B cell (primary cell): ENCODE measurements at regions not wholly inside any gene's neighbourhood (a gene's known extent, or its start where the extent isn't known, plus 50 kb on each side); places are given as distances from the start of the nearest gene placed in this dataset.

Experiments used
- ATAC-seq: fragments of 200-7000 bp; cut with Tn5 transposase; one replicate; pipeline ENCODE4 v1.10.0; 2021; ENCODE audit warnings: low read depth, mild to moderate bottlenecking, moderate number of reproducible peaks, moderate library complexity
- CTCF ChIA-PET: fragments of 350-600 bp; sonication (Branson Sonifier 250); formaldehyde crosslinking; loops from one replicate; lab custom pipeline; 2021; ENCODE audit warnings: antibody characterized with exemption, inconsistent platforms; lab: Charles Lee
- POLR2A ChIA-PET: fragments of 350-600 bp; sonication (Branson Sonifier 250); formaldehyde crosslinking; loops from one replicate; lab custom pipeline; 2021; ENCODE audit warnings: antibody characterized with exemption; lab: Charles Lee
- DNase-seq: peaks from one replicate; pipeline ENCODE4 v3.0.0; 2013
- H2AFZ ChIP-seq: 2 replicates; pipeline ENCODE4 v1.6.1; 2012; ENCODE audit warnings: mild to moderate bottlenecking, low read depth, low read length; ENCODE audit not compliant: insufficient read depth, poor library complexity, severe bottlenecking
- H3K27ac ChIP-seq, 2 donors: 1 replicate in 1 of 2; 2 replicates in 1 of 2; pipeline ENCODE4 v1.5.1; 2012 to 2013; ENCODE audit warnings: low read length in 2 of 2, mild to moderate bottlenecking in 2 of 2, moderate library complexity in 1 of 2
- H3K27me3 ChIP-seq, 4 experiments: fragments of 200-600 bp in 1 of 4; sonication (generic) in 1 of 4; replicated peaks in 1 of 4; 1 replicate in 2 of 4; 2 replicates in 2 of 4; pipeline versions ENCODE4 v1.6.1 to v1.7.0; 2013 to 2016; ENCODE audit warnings: low read length in 3 of 4, mild to moderate bottlenecking in 2 of 4, mixed read lengths in 1 of 4, moderate library complexity in 1 of 4; ENCODE audit not compliant: insufficient read depth in 4 of 4, control insufficient read depth in 3 of 4; ENCODE audit errors: control extremely low read depth in 1 of 4
- H3K36me3 ChIP-seq, 2 experiments: replicated peaks in 1 of 2; 1 replicate in 1 of 2; 2 replicates in 1 of 2; pipeline versions ENCODE4 v1.6.1 to v1.7.1; 2013; ENCODE audit warnings: low read length in 1 of 2; ENCODE audit not compliant: insufficient read depth in 2 of 2, control insufficient read depth in 1 of 2; ENCODE audit errors: control extremely low read depth in 1 of 2, extremely low read depth in 1 of 2
- H3K4me1 ChIP-seq, 2 donors: fragments of 200-600 bp in 1 of 2; sonication (generic) in 1 of 2; 1 replicate in 1 of 2; 2 replicates in 1 of 2; pipeline versions ENCODE4 v1.5.1 to v1.6.1; 2013 to 2017; ENCODE audit warnings: low read length in 2 of 2; ENCODE audit not compliant: control insufficient read depth in 2 of 2, insufficient read depth in 2 of 2
- H3K4me2 ChIP-seq: replicated peaks from 2 replicates; pipeline ENCODE3; 2012; ENCODE audit warnings: mild to moderate bottlenecking, low read depth, low read length; ENCODE audit not compliant: poor library complexity, severe bottlenecking
- H3K4me3 ChIP-seq, 5 experiments: fragments of 200-600 bp in 1 of 5; sonication (generic) in 1 of 5; 1 replicate in 3 of 5; 2 replicates in 2 of 5; pipeline versions ENCODE4 v1.5.1 to v1.7.0; 2011 to 2016; ENCODE audit warnings: low read length in 4 of 5, mild to moderate bottlenecking in 4 of 5, low read depth in 2 of 5, control low read depth in 1 of 5, moderate library complexity in 1 of 5; ENCODE audit not compliant: insufficient read depth in 1 of 5; ENCODE audit errors: control extremely low read depth in 1 of 5, extremely low read depth in 1 of 5
- H3K79me2 ChIP-seq: fragments of 200-600 bp; sonication (generic); one replicate; pipeline ENCODE4 v1.6.0; 2016; ENCODE audit warnings: low read length; ENCODE audit not compliant: control insufficient read depth, insufficient read depth
- H3K9ac ChIP-seq: fragments of 200-600 bp; sonication (generic); 2 replicates; pipeline ENCODE4 v1.6.1; 2017; ENCODE audit warnings: mild to moderate bottlenecking, low read length, moderate library complexity
- H3K9me3 ChIP-seq, 3 donors: one replicate each; pipeline versions ENCODE4 v1.6.1 to v1.7.1; 2013; ENCODE audit warnings: low read length in 2 of 3; ENCODE audit not compliant: control insufficient read depth in 2 of 3, insufficient read depth in 1 of 3; ENCODE audit errors: control extremely low read depth in 1 of 3
- H4K20me1 ChIP-seq: 2 replicates; pipeline ENCODE4 v1.6.0; 2012; ENCODE audit warnings: mild to moderate bottlenecking, low read length; ENCODE audit not compliant: insufficient read depth, control insufficient read depth, poor library complexity, severe bottlenecking
- H3K27ac Mint-ChIP-seq: one replicate; pipeline ENCODE4 v1.8.0; 2021; ENCODE audit warnings: mixed read lengths
- H3K27me3 Mint-ChIP-seq: one replicate; pipeline ENCODE4 v1.8.0; 2021; ENCODE audit warnings: mixed read lengths
- H3K4me1 Mint-ChIP-seq: one replicate; pipeline ENCODE4 v1.8.0; 2021; ENCODE audit warnings: mixed read lengths
- H3K4me3 Mint-ChIP-seq: one replicate; pipeline ENCODE4 v1.8.0; 2021; ENCODE audit warnings: mixed read lengths
- H3K9me3 Mint-ChIP-seq: one replicate; pipeline ENCODE4 v1.8.0; 2022; ENCODE audit warnings: mixed read lengths; ENCODE audit not compliant: insufficient read depth
- EZH2 ChIP-seq: IDR thresholded peaks from 2 replicates; pipeline ENCODE4 v1.6.1; 2012; ENCODE audit warnings: borderline replicate concordance, low read depth, mild to moderate bottlenecking, moderate library complexity, low read length; ENCODE audit not compliant: insufficient read depth, poor library complexity, severe bottlenecking
- WGBS: methylation state at CpG from one replicate; pipeline ENCODE4 v1.1.5; 2013; ENCODE audit warnings: missing lambda C conversion rate; ENCODE audit not compliant: insufficient coverage; 5-methylcytosine and 5-hydroxymethylcytosine counted together
- intact Hi-C: fragments of 100-400 bp; cut with micrococcal nuclease; formaldehyde crosslinking; loops from one replicate; pipeline ENCODE4 v1.10.0; 2022
- TF ChIP-seq, protein P1 (sequence below): fragments of 200-600 bp; IDR thresholded peaks from one replicate; pipeline ENCODE4 v1.8.0; 2022; ENCODE audit warnings: antibody characterized with exemption, mild to moderate bottlenecking

DNA sequence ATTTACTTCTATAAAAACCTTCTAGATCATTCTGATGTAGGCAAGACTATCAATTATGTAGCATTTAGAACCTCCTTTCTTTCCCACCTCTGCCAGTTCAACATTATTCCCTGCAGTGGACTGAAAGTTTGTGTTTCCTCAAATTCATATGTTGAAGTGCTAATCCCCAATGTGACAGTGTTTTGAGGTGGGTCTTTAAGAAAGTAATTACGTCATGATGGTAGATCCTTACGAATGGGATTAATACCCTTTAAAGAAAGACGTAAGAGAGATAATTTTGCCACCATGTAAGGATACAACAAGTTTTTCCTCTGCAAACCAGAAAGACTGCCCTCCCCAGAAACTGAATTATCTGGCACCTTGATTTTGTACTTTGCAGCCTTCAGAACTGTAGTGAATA lies 1489.7 kb upstream of the SEL1L start:
- Histone ChIP-seq H3K27me3 (no peaks in the 10 kb centered on the region), H3K4me2 (no peak overlapping the region), H3K9ac (no peak overlapping the region), H4K20me1 (no peaks in the 10 kb centered on the region), H3K36me3 (no peaks in the 10 kb centered on the region), H3K4me1 (no peaks in the 10 kb centered on the region), H3K4me3 (no peak overlapping the region), H2AFZ (no peak overlapping the region), H3K79me2 (no peaks in the 10 kb centered on the region), H3K9me3 (peaks cover 0 to 1% (median 0%) of the 10 kb centered on the region in 3 donors), H3K27ac (no peak overlapping the region)
- Mint-ChIP-seq H3K9me3 (peaks cover 6% of the 10 kb centered on the region), H3K4me3 (no peak overlapping the region), H3K27me3 (no peaks in the 10 kb centered on the region), H3K27ac (no peak overlapping the region), H3K4me1 (no peaks in the 10 kb centered on the region)
- ATAC-seq = no peak
- ChIA-PET CTCF (no interaction called here), POLR2A (no interaction called here)
- intact Hi-C loops = no loop called here
- no peak for DNase-seq
- no CpG with 5 or more reads among the region's 3 CpGs for WGBS
- no peak for TF ChIP-seq EZH2
- TF ChIP-seq, protein P1, sequence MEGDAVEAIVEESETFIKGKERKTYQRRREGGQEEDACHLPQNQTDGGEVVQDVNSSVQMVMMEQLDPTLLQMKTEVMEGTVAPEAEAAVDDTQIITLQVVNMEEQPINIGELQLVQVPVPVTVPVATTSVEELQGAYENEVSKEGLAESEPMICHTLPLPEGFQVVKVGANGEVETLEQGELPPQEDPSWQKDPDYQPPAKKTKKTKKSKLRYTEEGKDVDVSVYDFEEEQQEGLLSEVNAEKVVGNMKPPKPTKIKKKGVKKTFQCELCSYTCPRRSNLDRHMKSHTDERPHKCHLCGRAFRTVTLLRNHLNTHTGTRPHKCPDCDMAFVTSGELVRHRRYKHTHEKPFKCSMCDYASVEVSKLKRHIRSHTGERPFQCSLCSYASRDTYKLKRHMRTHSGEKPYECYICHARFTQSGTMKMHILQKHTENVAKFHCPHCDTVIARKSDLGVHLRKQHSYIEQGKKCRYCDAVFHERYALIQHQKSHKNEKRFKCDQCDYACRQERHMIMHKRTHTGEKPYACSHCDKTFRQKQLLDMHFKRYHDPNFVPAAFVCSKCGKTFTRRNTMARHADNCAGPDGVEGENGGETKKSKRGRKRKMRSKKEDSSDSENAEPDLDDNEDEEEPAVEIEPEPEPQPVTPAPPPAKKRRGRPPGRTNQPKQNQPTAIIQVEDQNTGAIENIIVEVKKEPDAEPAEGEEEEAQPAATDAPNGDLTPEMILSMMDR = no peak

DNA sequence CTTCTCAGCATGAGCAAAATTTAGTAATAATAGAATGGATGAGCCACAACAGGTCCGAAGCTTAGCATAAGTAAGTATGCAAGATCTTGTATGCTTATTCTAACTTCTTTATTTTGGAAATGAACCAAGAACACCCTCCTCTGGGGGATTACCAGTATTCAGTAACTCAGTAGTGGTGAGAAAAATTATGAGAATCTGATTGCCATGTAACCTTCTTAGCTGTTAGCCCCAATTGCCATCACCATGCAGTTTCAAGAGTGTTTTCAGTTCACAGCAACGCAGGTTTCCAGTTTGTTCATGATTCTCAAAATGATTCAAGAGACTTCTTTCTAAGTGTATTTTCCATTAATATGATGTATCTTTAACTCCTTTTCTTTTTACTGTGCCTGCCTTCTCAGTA lies 1507.6 kb upstream of the SEL1L start:
- intact Hi-C loops = no loop called here
- Mint-ChIP-seq H3K9me3 (peaks cover 5% of the 10 kb centered on the region), H3K27me3 (no peaks in the 10 kb centered on the region), H3K27ac (no peak overlapping the region), H3K4me3 (no peak overlapping the region), H3K4me1 (no peaks in the 10 kb centered on the region)
- no peak overlapping the region for H3K4me2 ChIP-seq
- no peak overlapping the region for H3K27ac ChIP-seq
- no peak overlapping the region for H2AFZ ChIP-seq
- no peaks in the 10 kb centered on the region for H3K4me1 ChIP-seq
- H4K20me1 ChIP-seq = no peaks in the 10 kb centered on the region
- ChIA-PET CTCF (no interaction called here), POLR2A (no interaction called here)
- DNase-seq = no peak
- no peaks in the 10 kb centered on the region for H3K79me2 ChIP-seq
- peaks cover 0 to 3% (median 1%) of the 10 kb centered on the region in 3 donors for H3K9me3 ChIP-seq
- TF ChIP-seq, protein P1 = no peak
- TF ChIP-seq EZH2 = no peak
- no peak overlapping the region for H3K9ac ChIP-seq
- H3K4me3 ChIP-seq = no peak overlapping the region
- no CpG with 5 or more reads among the region's 2 CpGs for WGBS
- no peaks in the 10 kb centered on the region for H3K27me3 ChIP-seq
- H3K36me3 ChIP-seq = no peaks in the 10 kb centered on the region
- no peak for ATAC-seq
